ENCODE measurements at regions not wholly inside any gene's neighbourhood (a gene's known extent, or its start where the extent isn't known, plus 50 kb on each side); places are given as distances from the start of the nearest gene placed in this dataset.

DNA sequence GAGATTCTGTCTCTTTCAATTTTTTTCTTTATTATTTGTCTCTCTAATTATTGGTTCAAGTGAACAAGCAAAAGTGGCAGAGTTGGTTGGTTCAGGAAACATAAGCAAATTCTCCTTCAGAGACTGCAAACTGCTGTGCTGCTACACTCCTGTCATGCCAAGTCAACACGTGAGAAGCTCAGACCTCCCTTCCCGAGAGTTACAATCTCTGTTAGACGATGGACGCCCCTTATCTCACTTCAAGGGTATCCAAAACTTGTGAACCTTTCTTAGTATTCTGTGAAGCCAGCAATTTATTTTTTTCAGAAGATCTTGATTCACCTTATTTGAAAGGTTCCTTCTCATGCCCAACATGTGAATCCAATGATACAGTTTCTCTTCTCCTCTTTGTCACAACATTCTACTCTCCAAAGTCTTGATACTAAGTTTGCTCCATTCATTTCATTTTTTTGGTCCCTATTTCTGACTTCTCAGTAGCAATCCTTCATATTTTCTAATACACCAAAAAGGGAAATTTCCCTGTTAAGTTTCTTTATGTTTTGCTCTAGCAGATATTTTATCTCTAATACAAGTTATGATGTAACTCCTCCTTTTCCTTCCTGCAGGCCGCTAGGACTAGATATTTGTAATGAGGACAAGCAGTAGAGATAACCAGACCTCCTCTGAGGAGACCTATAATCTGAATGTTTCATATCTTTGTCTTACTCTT is 448.8 kb upstream of the CITED2 start:
- peaks cover 13% of the 10 kb centered on the region; the same call in 1 of the 2 replicates for H3F3A ChIP-seq (ENCODE audit: insufficient read depth)
- peak overlapping the region; percentile 1; the same call in 1 of the 2 replicates for H2AFZ ChIP-seq
- no peak overlapping the region for H3K27ac ChIP-seq
- peaks cover 20% of the 10 kb centered on the region for H3K4me1 ChIP-seq (ENCODE audit: insufficient read depth)
- 71 to 73% methylated on average over 5 of the region's 5 CpGs for WGBS, 2 experiments (ENCODE audit: low coverage in 1 of 2, low lambda C conversion rate in 2 of 2, missing lambda C conversion rate in 2 of 2)
- H3K27me3 ChIP-seq (replicated peaks; ENCODE audit: insufficient read depth), result no peaks in the 10 kb centered on the region
- TF ChIP-seq EZH2phosphoT487 (IDR thresholded peaks at IDR 0.05; ENCODE audit: insufficient read depth, low read depth) (no peak), EZH2 (IDR thresholded peaks at IDR 0.05; ENCODE audit: insufficient read depth, poor library complexity, severe bottlenecking) (no peak)
- no peak for DNase-seq
- no peaks in the 10 kb centered on the region for H3K36me3 ChIP-seq (ENCODE audit: low read depth)
- H3K9me2 ChIP-seq (ENCODE audit: insufficient read depth), result no peaks in the 10 kb centered on the region
- H3K79me2 ChIP-seq (ENCODE audit: insufficient read depth), result no peaks in the 10 kb centered on the region
- H4K20me1 ChIP-seq (ENCODE audit: insufficient read depth), result no peaks in the 10 kb centered on the region
- in situ Hi-C loops (cut with MboI), result no loop called here
- H3K9ac ChIP-seq, result no peak overlapping the region
- H3K4me2 ChIP-seq (ENCODE audit: unreplicated experiment), result no peak overlapping the region
- H3K4me3 ChIP-seq, result no peak overlapping the region
- no peaks in the 10 kb centered on the region for H3K9me3 ChIP-seq (ENCODE audit: low read depth)

- H3K27me3 ChIP-seq (replicated peaks; ENCODE audit: insufficient read depth), result no peaks in the 10 kb centered on the region
- no peaks in the 10 kb centered on the region for H3K36me3 ChIP-seq (ENCODE audit: low read depth)
- TF ChIP-seq EZH2 (IDR thresholded peaks at IDR 0.05; ENCODE audit: insufficient read depth, poor library complexity, severe bottlenecking) (no peak), EZH2phosphoT487 (IDR thresholded peaks at IDR 0.05; ENCODE audit: insufficient read depth, low read depth) (no peak)
- no peaks in the 10 kb centered on the region for H3K79me2 ChIP-seq (ENCODE audit: insufficient read depth)
- no peak overlapping the region for H3K27ac ChIP-seq
- no peak overlapping the region for H3K4me2 ChIP-seq (ENCODE audit: unreplicated experiment)
- in situ Hi-C loops (cut with MboI), result no loop called here
- peaks cover 23% of the 10 kb centered on the region for H3K4me1 ChIP-seq (ENCODE audit: insufficient read depth)
- no peaks in the 10 kb centered on the region for H3K9me3 ChIP-seq (ENCODE audit: low read depth)
- no peak overlapping the region for H3K9ac ChIP-seq
- H4K20me1 ChIP-seq (ENCODE audit: insufficient read depth), result no peaks in the 10 kb centered on the region
- no peak overlapping the region for H2AFZ ChIP-seq
- WGBS, 2 experiments (ENCODE audit: low coverage in 1 of 2, low lambda C conversion rate in 2 of 2, missing lambda C conversion rate in 2 of 2), result 52 to 59% methylated on average over 2 of the region's 2 CpGs
- no peak overlapping the region for H3K4me3 ChIP-seq
- DNase-seq, result no peak
- no peaks in the 10 kb centered on the region for H3K9me2 ChIP-seq (ENCODE audit: insufficient read depth)
- peaks cover 13% of the 10 kb centered on the region; the same call in 1 of the 2 replicates for H3F3A ChIP-seq (ENCODE audit: insufficient read depth)
These were observed 447.3 kb upstream of the CITED2 start for GRCh38 chr6:139821676-139822223.

- Histone ChIP-seq H3K9ac (no peak overlapping the region), H3K9me3 (ENCODE audit: low read depth) (no peaks in the 10 kb centered on the region), H3K9me2 (ENCODE audit: insufficient read depth) (no peaks in the 10 kb centered on the region), H3F3A (ENCODE audit: insufficient read depth) (peaks cover 13% of the 10 kb centered on the region; the same call in 1 of the 2 replicates), H3K4me2 (ENCODE audit: unreplicated experiment) (no peak overlapping the region), H3K27me3 (replicated peaks; ENCODE audit: insufficient read depth) (no peaks in the 10 kb centered on the region), H3K79me2 (ENCODE audit: insufficient read depth) (no peaks in the 10 kb centered on the region), H4K20me1 (ENCODE audit: insufficient read depth) (no peaks in the 10 kb centered on the region), H3K27ac (no peak overlapping the region), H3K36me3 (ENCODE audit: low read depth) (no peaks in the 10 kb centered on the region), H3K4me3 (no peak overlapping the region), H2AFZ (no peak overlapping the region), H3K4me1 (ENCODE audit: insufficient read depth) (peaks cover 23% of the 10 kb centered on the region)
- in situ Hi-C loops (cut with MboI), result no loop called here
- 95 to 100% methylated on average over 1 of the region's 1 CpG for WGBS, 2 experiments (ENCODE audit: low coverage in 1 of 2, low lambda C conversion rate in 2 of 2, missing lambda C conversion rate in 2 of 2)
- TF ChIP-seq EZH2phosphoT487 (IDR thresholded peaks at IDR 0.05; ENCODE audit: insufficient read depth, low read depth) (no peak), EZH2 (IDR thresholded peaks at IDR 0.05; ENCODE audit: insufficient read depth, poor library complexity, severe bottlenecking) (no peak)
- peak; percentile 62 for DNase-seq
These were observed 445.8 kb upstream of the CITED2 start for GRCh38 chr6:139820210-139820609.

DNA sequence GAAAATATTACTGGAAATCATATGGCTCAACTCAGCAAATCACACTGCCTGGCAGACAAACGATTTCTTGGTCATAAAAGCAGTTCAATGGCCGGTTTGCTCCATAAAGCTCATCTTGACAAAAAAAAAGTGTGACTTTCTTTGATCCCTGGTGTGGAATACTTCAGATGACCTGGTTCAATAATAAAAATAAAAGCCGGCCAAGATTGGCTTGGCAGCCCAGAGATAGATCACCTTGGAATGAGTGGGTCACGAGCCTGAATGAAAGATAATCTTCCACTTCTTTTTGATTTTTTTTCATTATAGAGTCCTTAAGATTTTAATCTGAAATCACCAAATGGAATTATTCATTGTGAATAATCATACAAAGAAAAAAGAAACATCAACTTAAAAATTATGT is 445.3 kb upstream of the CITED2 start:
- H3K9me3 ChIP-seq (ENCODE audit: low read depth), result no peaks in the 10 kb centered on the region
- H3K36me3 ChIP-seq (ENCODE audit: low read depth), result no peaks in the 10 kb centered on the region
- 0 out of 2 replicates have a peak overlapping the region, but pooled peaks have one; percentile 1 for H2AFZ ChIP-seq
- H3K4me3 ChIP-seq, result no peak overlapping the region
- no peak for DNase-seq
- H3F3A ChIP-seq (ENCODE audit: insufficient read depth), result peaks cover 13% of the 10 kb centered on the region; the same call in 1 of the 2 replicates
- H3K4me1 ChIP-seq (ENCODE audit: insufficient read depth), result peaks cover 23% of the 10 kb centered on the region
- no peak overlapping the region for H3K9ac ChIP-seq
- in situ Hi-C loops (cut with MboI), result no loop called here
- 81 to 89% methylated on average over 4 of the region's 4 CpGs for WGBS, 2 experiments (ENCODE audit: low coverage in 1 of 2, low lambda C conversion rate in 2 of 2, missing lambda C conversion rate in 2 of 2)
- no peaks in the 10 kb centered on the region for H4K20me1 ChIP-seq (ENCODE audit: insufficient read depth)
- TF ChIP-seq EZH2phosphoT487 (IDR thresholded peaks at IDR 0.05; ENCODE audit: insufficient read depth, low read depth) (no peak), EZH2 (IDR thresholded peaks at IDR 0.05; ENCODE audit: insufficient read depth, poor library complexity, severe bottlenecking) (no peak)
- H3K79me2 ChIP-seq (ENCODE audit: insufficient read depth), result no peaks in the 10 kb centered on the region
- no peak overlapping the region for H3K27ac ChIP-seq
- H3K9me2 ChIP-seq (ENCODE audit: insufficient read depth), result no peaks in the 10 kb centered on the region
- no peak overlapping the region for H3K4me2 ChIP-seq (ENCODE audit: unreplicated experiment)
- no peaks in the 10 kb centered on the region for H3K27me3 ChIP-seq (replicated peaks; ENCODE audit: insufficient read depth)

Data from GM23248 (cell line).